ENCODE measurements at regions not wholly inside any gene's neighbourhood (a gene's known extent, or its start where the extent isn't known, plus 50 kb on each side); places are given as distances from the start of the nearest gene placed in this dataset.

GRCh38 chr7:46507560-46507959 is 586.5 kb upstream of the IGFBP3 start:
- ChIA-PET POLR2A (ENCODE audit: unreplicated experiment) (no interaction called here), CTCF (no interaction called here)
- ATAC-seq (ENCODE audit: low read depth) = no peak
- dilution Hi-C loops (cut with HindIII; ENCODE audit: low sequenced_read_pairs, unreplicated experiment) (no loop called here), intact Hi-C loops (cut with micrococcal nuclease) (no loop called here), in situ Hi-C loops (cut with MboI; ENCODE audit: low sequenced_read_pairs) (no loop called here)
- H3K9me3 ChIP-seq (ENCODE audit: control insufficient read depth, insufficient read depth, low read length) = peaks cover 2% of the 10 kb centered on the region
- no peak overlapping the region for H2BK5ac ChIP-seq (ENCODE audit: low read depth, low read length, poor library complexity, severe bottlenecking)
- H3K4me1 ChIP-seq (ENCODE audit: control insufficient read depth, insufficient read depth, low read length) = peaks cover 2% of the 10 kb centered on the region; the same call in 1 of the 2 replicates
- H2AK9ac ChIP-seq (replicated peaks; ENCODE audit: low read depth, low read length, poor library complexity) = no peak overlapping the region
- no peak overlapping the region for H3K56ac ChIP-seq (ENCODE audit: extremely low read depth, insufficient read depth, low read length)
- no peak overlapping the region for H2BK15ac ChIP-seq (ENCODE audit: low read depth, low read length)
- no peak overlapping the region for H3K9ac ChIP-seq (ENCODE audit: low read depth, low read length)
- no peak overlapping the region for H2AFZ ChIP-seq (replicated peaks; ENCODE audit: low read length, poor library complexity)
- H3K4me3 ChIP-seq (ENCODE audit: insufficient read depth, low read depth, low read length) = no peak overlapping the region
- no peak overlapping the region for H3K27ac ChIP-seq (ENCODE audit: insufficient read depth, low read length)
- no peak overlapping the region for H2AK5ac ChIP-seq (ENCODE audit: low read depth, low read length)
- DNase-seq = no peak
- H4K91ac ChIP-seq (ENCODE audit: insufficient read depth, low read depth, low read length) = no peak overlapping the region
- H3K4ac ChIP-seq (ENCODE audit: low read depth, low read length) = no peak overlapping the region
- TF ChIP-seq MAFK (IDR thresholded peaks at IDR 0.05; ENCODE audit: low read depth, low read length) (no peak), NFE2L2 (IDR thresholded peaks at IDR 0.05; ENCODE audit: low read depth, low read length) (no peak), POLR2A (IDR thresholded peaks at IDR 0.05; ENCODE audit: low read depth, low read length) (no peak), MXI1 (IDR thresholded peaks at IDR 0.05; ENCODE audit: borderline replicate concordance, low read depth, low read length) (no peak), ELK1 (IDR thresholded peaks at IDR 0.05; ENCODE audit: borderline replicate concordance, low read depth, low read length) (no peak), FOS (IDR thresholded peaks at IDR 0.05; ENCODE audit: low read depth, low read length) (no peak), CEBPB (IDR thresholded peaks at IDR 0.05; ENCODE audit: low read depth, low read length) (no peak), USF2 (IDR thresholded peaks at IDR 0.05; ENCODE audit: low read depth, low read length) (no peak), RCOR1 (IDR thresholded peaks at IDR 0.05; ENCODE audit: insufficient replicate concordance, low read length) (no peak), SMC3 (IDR thresholded peaks at IDR 0.05; ENCODE audit: low read depth, low read length) (no peak), CHD1 (IDR thresholded peaks at IDR 0.05; ENCODE audit: low read depth, low read length) (no peak), RFX5 (IDR thresholded peaks at IDR 0.05; ENCODE audit: low read depth, low read length) (no peak), CTCF (conservative IDR thresholded peaks at IDR 0.05; ENCODE audit: low read depth, low read length) (no peak), BHLHE40 (IDR thresholded peaks at IDR 0.05; ENCODE audit: low read depth, low read length) (no peak), RAD21 (IDR thresholded peaks at IDR 0.05; ENCODE audit: low read length) (no peak), MAZ (IDR thresholded peaks at IDR 0.05; ENCODE audit: borderline replicate concordance, low read depth, low read length) (no peak)
- no peak overlapping the region for H4K8ac ChIP-seq (ENCODE audit: low read depth in 2 of 2, low read length in 2 of 2)
- H3K79me1 ChIP-seq (ENCODE audit: low read depth in 1 of 2, low read length in 2 of 2) = no peaks in the 10 kb centered on the region
- no peak overlapping the region for H3K14ac ChIP-seq (replicated peaks; ENCODE audit: low read depth, low read length)
- BruUV-seq (replicated peaks) = no TSS peak
- no peaks in the 10 kb centered on the region for H3K36me3 ChIP-seq (ENCODE audit: control insufficient read depth, insufficient read depth, low read length)
- no peaks in the 10 kb centered on the region for H3K27me3 ChIP-seq (ENCODE audit: control insufficient read depth, insufficient read depth, low read length)
- no peak overlapping the region for H3K4me2 ChIP-seq (ENCODE audit: low read depth, low read length)
- no peak overlapping the region for H4K5ac ChIP-seq (ENCODE audit: low read depth, low read length)
- no peak overlapping the region for H2BK120ac ChIP-seq (ENCODE audit: low read depth, low read length)
- WGBS, 2 experiments (ENCODE audit: extremely low coverage in 2 of 2, insufficient read length in 1 of 2) = 100% methylated on average over 1 of the region's 4 CpGs; no CpG with 5 or more reads in 1 of the 2 experiments
- H3K9me1 ChIP-seq (ENCODE audit: insufficient read depth, low read length) = no peaks in the 10 kb centered on the region
- H4K20me1 ChIP-seq (ENCODE audit: insufficient read depth, low read length) = no peaks in the 10 kb centered on the region
- no peak overlapping the region for H3K23ac ChIP-seq (ENCODE audit: low read depth, low read length)
- no peak overlapping the region for H3K18ac ChIP-seq (ENCODE audit: low read depth, low read length)
- H2BK20ac ChIP-seq (ENCODE audit: low read depth, low read length) = no peak overlapping the region

All from IMR-90 (cell line).